Peyer's patch (tissue), 4 donors: ENCODE measurements at regions not wholly inside any gene's neighbourhood (a gene's known extent, or its start where the extent isn't known, plus 50 kb on each side); places are given as distances from the start of the nearest gene placed in this dataset.
A peak's percentile ranks its signal among the peaks of the same experiment; 100 is the strongest.
"Not testable (repeated sequence)": the region's sequence is repeated elsewhere in the genome, so short reads cannot be mapped to it uniquely, and the experiment has no call there.

Experiments used
- DNase-seq, 3 donors: peaks; one replicate each; pipeline ENCODE4 v3.0.0-alpha.2; 2017 to 2019
- H3K27ac ChIP-seq, 4 donors: fragments of 200-600 bp; sonication (generic); one replicate each; pipeline ENCODE4 v1.5.1; 2016 to 2019
- H3K27me3 ChIP-seq, 2 donors: fragments of 200-600 bp; sonication (generic); one replicate each; pipeline ENCODE4 v1.5.1; 2019
- H3K36me3 ChIP-seq, 3 donors: fragments of 200-600 bp; sonication (generic); one replicate each; pipeline ENCODE4 v1.5.1; 2016 to 2019
- H3K4me1 ChIP-seq, 4 donors: fragments of 200-600 bp; sonication (generic); one replicate each; pipeline ENCODE4 v1.5.1; 2016 to 2019
- H3K4me3 ChIP-seq, 4 donors: fragments of 200-600 bp; sonication (generic); 1 replicate in 3 of 4; 2 replicates in 1 of 4; pipeline ENCODE4 v1.5.1; 2016 to 2019; ENCODE audit warnings: mild to moderate bottlenecking in 1 of 4
- H3K9me3 ChIP-seq, 4 donors: fragments of 200-600 bp; sonication (generic); one replicate each; pipeline ENCODE4 v1.5.1; 2016 to 2019; ENCODE audit warnings: mild to moderate bottlenecking in 1 of 4
- CTCF ChIP-seq, 6 experiments: fragments of 450-650 bp in 4 of 6; fragments of 200-600 bp in 2 of 6; sonication (generic) in 1 of 6; IDR thresholded peaks; one replicate each; pipeline ENCODE4 v1.5.1; 2017 to 2019; ENCODE audit warnings: antibody characterized with exemption in 6 of 6, mild to moderate bottlenecking in 3 of 6, moderate library complexity in 1 of 6
- POLR2A ChIP-seq, 2 donors: fragments of 450-650 bp; IDR thresholded peaks; one replicate each; pipeline ENCODE4 v1.5.1; 2017; ENCODE audit warnings: antibody characterized with exemption in 2 of 2, mild to moderate bottlenecking in 2 of 2, moderate library complexity in 2 of 2

DNA sequence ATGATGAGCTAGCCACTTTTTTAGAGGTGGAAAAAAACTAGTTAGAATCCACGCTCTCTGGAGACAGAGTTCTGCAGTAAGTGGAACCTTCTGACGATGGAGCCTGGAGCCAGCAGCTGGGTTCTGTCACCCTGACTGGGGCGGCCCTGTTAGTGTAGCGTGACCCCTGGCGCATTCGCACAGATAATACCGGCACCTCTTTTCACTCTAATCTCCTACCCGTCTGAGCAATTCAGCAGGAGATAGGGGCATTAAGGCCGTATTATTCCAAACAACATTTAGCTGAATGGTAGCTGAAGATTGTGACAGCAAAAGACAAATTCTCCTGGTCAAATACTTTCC is 292.6 kb downstream of the FBXO8 start:
- TF ChIP-seq CTCF (IDR thresholded peaks at IDR 0.05), result no peak
- TF ChIP-seq POLR2A (IDR thresholded peaks at IDR 0.05), result no peak
- Histone ChIP-seq H3K4me1 (no peaks in the 10 kb centered on the region), H3K4me3 (no peak overlapping the region), H3K9me3 (no peaks in the 10 kb centered on the region), H3K36me3 (no peaks in the 10 kb centered on the region), H3K27ac (peak overlapping the region in 1 of 4 donors; percentile 28), H3K27me3 (no peaks in the 10 kb centered on the region)
- DNase-seq, result no peak

GRCh38 chr4:173990126-173990868 is 293.2 kb downstream of the FBXO8 start:
- TF ChIP-seq CTCF (IDR thresholded peaks at IDR 0.05), result peak in 3 of 6 experiments; percentile 5 to 11 (median 8)
- TF ChIP-seq POLR2A (IDR thresholded peaks at IDR 0.05), result no peak
- peak overlapping the region in 1 of 4 donors; percentile 28 for H3K27ac ChIP-seq
- DNase-seq, result no peak
- no peak overlapping the region for H3K4me3 ChIP-seq
- no peaks in the 10 kb centered on the region for H3K4me1 ChIP-seq
- no peaks in the 10 kb centered on the region for H3K9me3 ChIP-seq
- no peaks in the 10 kb centered on the region for H3K36me3 ChIP-seq
- H3K27me3 ChIP-seq, result no peaks in the 10 kb centered on the region

DNA sequence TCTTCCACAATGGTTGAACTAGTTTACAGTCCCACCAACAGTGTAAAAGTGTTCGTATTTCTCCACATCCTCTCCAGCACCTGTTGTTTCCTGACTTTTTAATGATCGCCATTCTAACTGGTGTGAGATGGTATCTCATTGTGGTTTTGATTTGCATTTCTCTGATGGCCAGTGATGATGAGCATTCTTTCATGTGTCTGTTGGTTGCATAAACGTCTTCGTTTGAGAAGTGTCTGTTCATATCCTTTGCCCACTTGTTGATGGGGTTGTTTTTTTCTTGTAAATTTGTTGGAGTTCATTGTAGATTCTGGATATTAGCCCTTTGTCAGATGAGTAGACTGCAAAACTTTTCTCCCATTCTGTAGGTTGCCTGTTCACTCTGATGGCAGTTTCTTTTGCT is 319.9 kb downstream of the FBXO8 start:
- H3K4me3 ChIP-seq, H3K4me1 ChIP-seq, DNase-seq, H3K27ac ChIP-seq, H3K27me3 ChIP-seq, H3K9me3 ChIP-seq, H3K36me3 ChIP-seq: not testable (repeated sequence)

GRCh38 chr4:173960398-173960797 is 323.1 kb downstream of the FBXO8 start:
- TF ChIP-seq CTCF (IDR thresholded peaks at IDR 0.05) (no peak), POLR2A (IDR thresholded peaks at IDR 0.05) (no peak)
- Histone ChIP-seq H3K4me3 (no peak overlapping the region), H3K27me3 (no peaks in the 10 kb centered on the region), H3K27ac (no peak overlapping the region), H3K36me3 (no peaks in the 10 kb centered on the region), H3K4me1 (no peaks in the 10 kb centered on the region), H3K9me3 (no peaks in the 10 kb centered on the region)
- no peak for DNase-seq

- DNase-seq, result no peak
- TF ChIP-seq POLR2A (IDR thresholded peaks at IDR 0.05) (no peak), CTCF (IDR thresholded peaks at IDR 0.05) (no peak)
Observed at GRCh38 chr4:173958445-173958844, 325.0 kb downstream of the FBXO8 start.

GRCh38 chr4:173943547-173943946 is 339.9 kb downstream of the FBXO8 start:
- H3K27me3 ChIP-seq, result no peaks in the 10 kb centered on the region
- no peak overlapping the region for H3K27ac ChIP-seq
- no peak overlapping the region for H3K4me3 ChIP-seq
- no peaks in the 10 kb centered on the region for H3K4me1 ChIP-seq
- no peaks in the 10 kb centered on the region for H3K9me3 ChIP-seq
- TF ChIP-seq POLR2A (IDR thresholded peaks at IDR 0.05), result no peak
- TF ChIP-seq CTCF (IDR thresholded peaks at IDR 0.05), result no peak
- DNase-seq, result no peak
- H3K36me3 ChIP-seq, result no peaks in the 10 kb centered on the region

More at GRCh38 chr4:173958445-173958844, 325.0 kb downstream of the FBXO8 start:
- Histone ChIP-seq H3K4me3 (no peak overlapping the region), H3K9me3 (no peaks in the 10 kb centered on the region), H3K27ac (no peak overlapping the region), H3K27me3 (no peaks in the 10 kb centered on the region), H3K36me3 (no peaks in the 10 kb centered on the region), H3K4me1 (no peaks in the 10 kb centered on the region)
